PC-9 (cell line): ENCODE measurements at regions not wholly inside any gene's neighbourhood (a gene's known extent, or its start where the extent isn't known, plus 50 kb on each side); places are given as distances from the start of the nearest gene placed in this dataset.

Experiments
- BruUV-seq: library from RNA; stranded (reverse); fragments of 400-500 nt; replicated peaks from 2 replicates; lab custom pipeline; 2021; lab: Mats Ljungman, UMichigan
- CTCF ChIA-PET: fragments of 300-600 bp; sonication (Branson Sonifier 250); formaldehyde crosslinking; loops from one replicate; lab custom pipeline; 2022; ENCODE audit warnings: antibody characterized with exemption; lab: Charles Lee
- POLR2A ChIA-PET: fragments of 300-600 bp; sonication (Branson Sonifier 250); formaldehyde crosslinking; loops from one replicate; lab custom pipeline; 2022; ENCODE audit warnings: antibody characterized with exemption; ENCODE audit not compliant: unreplicated experiment; lab: Charles Lee
- DNase-seq, 2 experiments: peaks; one replicate each; pipeline versions ENCODE4 v3.0.0 to v3.0.0-alpha.2; 2015 to 2022; ENCODE audit warnings: mixed read lengths in 1 of 2
- H2AFZ ChIP-seq: fragments of 200-600 bp; sonication (generic); 2 replicates; pipeline ENCODE4 v1.8.1; 2017; ENCODE audit warnings: antibody characterized with exemption
- H3F3A ChIP-seq: fragments of 200-600 bp; sonication (generic); 2 replicates; pipeline ENCODE4 v1.8.1; 2017; ENCODE audit warnings: antibody characterized with exemption, mild to moderate bottlenecking, low read depth; ENCODE audit not compliant: insufficient read depth
- H3K27ac ChIP-seq: fragments of 200-600 bp; sonication (generic); 2 replicates; pipeline ENCODE4 v1.6.1; 2016; ENCODE audit warnings: mixed run types
- H3K27me3 ChIP-seq: fragments of 200-600 bp; sonication (generic); 2 replicates; pipeline ENCODE4 v1.6.1; 2016; ENCODE audit warnings: low read depth, mixed run types; ENCODE audit not compliant: insufficient read depth
- H3K36me3 ChIP-seq: fragments of 200-600 bp; sonication (generic); 2 replicates; pipeline ENCODE4 v1.6.1; 2016; ENCODE audit warnings: low read depth, mixed run types
- H3K4me1 ChIP-seq: fragments of 200-600 bp; sonication (generic); replicated peaks from 2 replicates; pipeline ENCODE4 v1.6.1; 2016; ENCODE audit warnings: mixed run types; ENCODE audit not compliant: insufficient read depth
- H3K4me2 ChIP-seq: fragments of 200-600 bp; sonication (generic); 2 replicates; pipeline ENCODE4 v1.6.1; 2017; ENCODE audit warnings: mixed run types
- H3K4me3 ChIP-seq: fragments of 200-600 bp; sonication (generic); 2 replicates; pipeline ENCODE4 v1.6.1; 2016; ENCODE audit warnings: mixed run types
- H3K79me2 ChIP-seq: fragments of 200-600 bp; sonication (generic); 2 replicates; pipeline ENCODE4 v1.6.1; 2017; ENCODE audit warnings: low read depth, mixed run types
- H3K9me2 ChIP-seq: fragments of 200-600 bp; sonication (generic); 2 replicates; pipeline ENCODE4 v1.8.1; 2017; ENCODE audit warnings: mild to moderate bottlenecking; ENCODE audit not compliant: insufficient read depth
- H3K9me3 ChIP-seq: fragments of 200-600 bp; sonication (generic); 2 replicates; pipeline ENCODE4 v1.8.1; 2016; ENCODE audit warnings: low read depth; ENCODE audit not compliant: insufficient read depth
- H4K20me1 ChIP-seq: fragments of 200-600 bp; sonication (generic); 2 replicates; pipeline ENCODE4 v1.8.1; 2017; ENCODE audit not compliant: insufficient read depth
- EZH2 ChIP-seq: fragments of 200-600 bp; sonication (generic); IDR thresholded peaks from 2 replicates; pipeline ENCODE4 v1.8.0; 2017; ENCODE audit warnings: antibody characterized with exemption, low read depth
- intact Hi-C: fragments of 100-400 bp; cut with micrococcal nuclease; formaldehyde crosslinking; loops from one replicate; pipeline ENCODE4 v1.10.0; 2022; ENCODE audit not compliant: unreplicated experiment
- TF ChIP-seq, protein P1 (sequence below): fragments of 200-600 bp; sonication (generic); conservative IDR thresholded peaks from 2 replicates; pipeline ENCODE4 v1.6.1; 2017; ENCODE audit warnings: mixed run types, antibody characterized with exemption, mild to moderate bottlenecking, moderate library complexity

DNA sequence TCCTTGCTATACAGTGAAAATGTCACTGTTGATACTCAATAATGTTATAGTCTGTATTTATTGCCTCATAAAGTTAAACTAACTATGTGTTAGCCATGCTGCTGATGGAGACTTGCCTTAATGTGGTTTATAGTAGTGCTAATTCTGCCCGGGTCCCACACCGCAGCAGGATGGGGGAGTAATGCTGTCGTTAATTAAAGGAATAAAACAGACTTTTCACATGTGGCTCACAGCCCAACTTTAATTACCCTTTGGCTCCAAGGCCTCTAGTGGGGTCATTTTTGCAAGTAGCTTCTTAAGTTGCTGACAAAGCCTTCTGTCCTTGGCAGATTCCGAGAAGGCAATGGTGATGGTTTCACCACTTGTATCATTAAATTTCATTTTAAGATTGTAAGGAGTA is 634.3 kb downstream of the TBC1D32 start:
- H3K4me3 ChIP-seq, result no peak overlapping the region
- DNase-seq, result no peak
- ChIA-PET POLR2A (no interaction called here), CTCF (no interaction called here)
- H3K79me2 ChIP-seq, result no peaks in the 10 kb centered on the region
- H3K27me3 ChIP-seq, result no peaks in the 10 kb centered on the region
- no peaks in the 10 kb centered on the region for H3F3A ChIP-seq
- intact Hi-C loops, result no loop called here
- no peaks in the 10 kb centered on the region for H4K20me1 ChIP-seq
- no peak overlapping the region for H3K27ac ChIP-seq
- BruUV-seq, result no TSS peak
- H3K36me3 ChIP-seq, result no peaks in the 10 kb centered on the region
- H3K4me1 ChIP-seq, result no peaks in the 10 kb centered on the region
- no peaks in the 10 kb centered on the region for H3K9me3 ChIP-seq
- no peaks in the 10 kb centered on the region for H3K9me2 ChIP-seq
- no peak overlapping the region for H2AFZ ChIP-seq
- H3K4me2 ChIP-seq, result no peak overlapping the region
- TF ChIP-seq, protein P1, sequence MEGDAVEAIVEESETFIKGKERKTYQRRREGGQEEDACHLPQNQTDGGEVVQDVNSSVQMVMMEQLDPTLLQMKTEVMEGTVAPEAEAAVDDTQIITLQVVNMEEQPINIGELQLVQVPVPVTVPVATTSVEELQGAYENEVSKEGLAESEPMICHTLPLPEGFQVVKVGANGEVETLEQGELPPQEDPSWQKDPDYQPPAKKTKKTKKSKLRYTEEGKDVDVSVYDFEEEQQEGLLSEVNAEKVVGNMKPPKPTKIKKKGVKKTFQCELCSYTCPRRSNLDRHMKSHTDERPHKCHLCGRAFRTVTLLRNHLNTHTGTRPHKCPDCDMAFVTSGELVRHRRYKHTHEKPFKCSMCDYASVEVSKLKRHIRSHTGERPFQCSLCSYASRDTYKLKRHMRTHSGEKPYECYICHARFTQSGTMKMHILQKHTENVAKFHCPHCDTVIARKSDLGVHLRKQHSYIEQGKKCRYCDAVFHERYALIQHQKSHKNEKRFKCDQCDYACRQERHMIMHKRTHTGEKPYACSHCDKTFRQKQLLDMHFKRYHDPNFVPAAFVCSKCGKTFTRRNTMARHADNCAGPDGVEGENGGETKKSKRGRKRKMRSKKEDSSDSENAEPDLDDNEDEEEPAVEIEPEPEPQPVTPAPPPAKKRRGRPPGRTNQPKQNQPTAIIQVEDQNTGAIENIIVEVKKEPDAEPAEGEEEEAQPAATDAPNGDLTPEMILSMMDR, result no peak
- TF ChIP-seq EZH2, result no peak

DNA sequence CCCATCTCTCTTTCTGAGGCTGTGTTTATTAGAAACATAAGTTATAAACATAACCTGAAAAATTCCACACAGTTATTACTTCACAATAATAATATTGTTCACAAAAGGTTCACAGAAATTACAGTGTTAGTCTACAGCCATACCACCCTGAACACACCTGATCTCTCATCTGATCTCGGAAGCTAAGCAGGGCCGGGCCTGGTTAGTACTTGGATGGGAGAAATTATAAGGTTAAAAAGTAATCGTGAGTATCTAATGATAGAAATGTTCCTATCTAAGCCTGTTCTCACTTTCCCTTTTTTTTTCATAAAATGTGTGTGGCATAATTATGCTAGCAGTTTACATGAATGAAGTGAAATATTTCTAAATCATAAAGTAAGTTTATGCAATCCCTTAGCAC is 647.8 kb downstream of the TBC1D32 start:
- intact Hi-C loops, result no loop called here
- no peak for TF ChIP-seq EZH2
- TF ChIP-seq, protein P1, result no peak
- no peaks in the 10 kb centered on the region for H3K4me1 ChIP-seq
- no peaks in the 10 kb centered on the region for H4K20me1 ChIP-seq
- H3K4me2 ChIP-seq, result no peak overlapping the region
- no peak overlapping the region for H2AFZ ChIP-seq
- no peaks in the 10 kb centered on the region for H3K9me2 ChIP-seq
- H3K27me3 ChIP-seq, result no peaks in the 10 kb centered on the region
- no peak overlapping the region for H3K4me3 ChIP-seq
- no peak for DNase-seq
- no peaks in the 10 kb centered on the region for H3F3A ChIP-seq
- ChIA-PET CTCF (no interaction called here), POLR2A (no interaction called here)
- H3K36me3 ChIP-seq, result no peaks in the 10 kb centered on the region
- H3K79me2 ChIP-seq, result no peaks in the 10 kb centered on the region
- no TSS peak for BruUV-seq
- peaks cover 4% of the 10 kb centered on the region; the same call in 1 of the 2 replicates for H3K9me3 ChIP-seq
- H3K27ac ChIP-seq, result no peak overlapping the region

DNA sequence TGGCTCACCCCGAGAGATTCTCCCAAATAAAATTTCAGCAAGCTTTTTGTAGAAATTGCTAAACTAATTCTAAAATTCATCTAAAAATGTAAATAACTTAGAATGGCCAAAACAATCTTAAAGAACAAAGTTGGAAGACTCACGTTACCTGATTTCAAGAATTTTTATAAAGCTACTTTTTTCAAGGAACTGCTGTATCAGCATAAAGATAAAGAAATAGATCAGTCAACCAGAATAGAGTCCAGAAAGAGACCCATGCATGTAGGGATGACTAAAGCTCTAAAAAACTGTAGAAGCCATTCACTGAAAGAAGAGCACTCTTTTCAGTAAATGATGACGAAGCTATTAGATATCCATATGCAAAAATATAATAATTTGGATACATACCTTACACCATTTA is 652.1 kb downstream of the TBC1D32 start:
- no peaks in the 10 kb centered on the region for H3K9me2 ChIP-seq
- no peak for DNase-seq
- H3K4me2 ChIP-seq, result peak overlapping the region; percentile 8; the same call in 1 of the 2 replicates
- no peaks in the 10 kb centered on the region for H4K20me1 ChIP-seq
- intact Hi-C loops, result no loop called here
- no peak overlapping the region for H3K4me3 ChIP-seq
- no peak overlapping the region for H3K27ac ChIP-seq
- H2AFZ ChIP-seq, result no peak overlapping the region
- no peaks in the 10 kb centered on the region for H3K27me3 ChIP-seq
- H3K79me2 ChIP-seq, result no peaks in the 10 kb centered on the region
- no peaks in the 10 kb centered on the region for H3K36me3 ChIP-seq
- no peaks in the 10 kb centered on the region for H3F3A ChIP-seq
- no TSS peak for BruUV-seq
- no peaks in the 10 kb centered on the region for H3K4me1 ChIP-seq
- TF ChIP-seq, protein P1, result no peak
- TF ChIP-seq EZH2, result no peak
- ChIA-PET CTCF (no interaction called here), POLR2A (no interaction called here)
- no peaks in the 10 kb centered on the region for H3K9me3 ChIP-seq
